GM12878 (cell line): ENCODE measurements at regions not wholly inside any gene's neighbourhood (a gene's known extent, or its start where the extent isn't known, plus 50 kb on each side); places are given as distances from the start of the nearest gene placed in this dataset.
"Not testable (repeated sequence)": the region's sequence is repeated elsewhere in the genome, so short reads cannot be mapped to it uniquely, and the experiment has no call there.

ENCODE experiments used
- CREM ChIP-seq: IDR thresholded peaks from 2 replicates; pipeline ENCODE4 v1.6.1; 2014; ENCODE audit warnings: antibody characterized with exemption, low read depth
- EGR1 ChIP-seq, 2 experiments: IDR thresholded peaks; 1 replicate in 1 of 2; 2 replicates in 1 of 2; pipeline ENCODE4 v1.6.1; 2011 to 2012; ENCODE audit warnings: low read depth in 2 of 2, low read length in 2 of 2, borderline replicate concordance in 1 of 2, mild to moderate bottlenecking in 1 of 2, moderate library complexity in 1 of 2
- FOXK2 ChIP-seq: fragments of 450-650 bp; IDR thresholded peaks from 2 replicates; pipeline ENCODE4 v1.6.1; 2017; ENCODE audit warnings: mild to moderate bottlenecking, moderate library complexity
- HDAC2 ChIP-seq: fragments of 200-600 bp; sonication (generic); IDR thresholded peaks from 2 replicates; pipeline ENCODE4 v1.6.1; 2017
- MTA3 ChIP-seq: IDR thresholded peaks from 2 replicates; pipeline ENCODE4 v1.6.1; 2012; ENCODE audit warnings: low read length, inconsistent platforms, borderline replicate concordance
- MXI1 ChIP-seq: fragments of 150-350 bp; IDR thresholded peaks from 2 replicates; pipeline ENCODE4 v1.6.1; 2011; ENCODE audit warnings: low read depth, mild to moderate bottlenecking, inconsistent platforms, low read length, improper control_type of control experiment
- POLR2AphosphoS5 ChIP-seq: IDR thresholded peaks from 2 replicates; pipeline ENCODE4 v1.6.1; 2011; ENCODE audit warnings: mild to moderate bottlenecking, low read length, inconsistent platforms
- RB1 ChIP-seq: fragments of 450-650 bp; formaldehyde crosslinking; IDR thresholded peaks from 2 replicates; pipeline ENCODE4 v1.6.1; 2017; ENCODE audit warnings: mild to moderate bottlenecking, borderline replicate concordance
- RFX5 ChIP-seq: IDR thresholded peaks from 2 replicates; pipeline ENCODE4 v1.6.1; 2011; ENCODE audit warnings: low read depth, low read length, improper control_type of control experiment
- SMARCA5 ChIP-seq: fragments of 450-650 bp; IDR thresholded peaks from 2 replicates; pipeline ENCODE4 v1.6.1; 2017; ENCODE audit warnings: mild to moderate bottlenecking
- ZBED1 ChIP-seq: IDR thresholded peaks from 2 replicates; pipeline ENCODE4 v1.6.1; 2016; ENCODE audit warnings: borderline replicate concordance
- TF ChIP-seq, protein P1 (sequence below), 3 experiments: IDR thresholded peaks in 2 of 3; conservative IDR thresholded peaks in 1 of 3; 2 replicates each; pipeline ENCODE4 v1.5.1; 2011; ENCODE audit warnings: low read depth in 3 of 3, low read length in 3 of 3, mild to moderate bottlenecking in 3 of 3, control low read depth in 2 of 3, moderate library complexity in 2 of 3, inconsistent platforms in 1 of 3, mixed read lengths in 1 of 3; ENCODE audit not compliant: control insufficient read depth in 2 of 3, insufficient read depth in 1 of 3; ENCODE audit errors: extremely low read depth in 1 of 3
- TF ChIP-seq, protein P2 (sequence below): IDR thresholded peaks from 2 replicates; pipeline ENCODE4 v1.6.1; 2011; ENCODE audit warnings: low read depth, mild to moderate bottlenecking, low read length, moderate library complexity, borderline replicate concordance; ENCODE audit errors: extremely low read depth

DNA sequence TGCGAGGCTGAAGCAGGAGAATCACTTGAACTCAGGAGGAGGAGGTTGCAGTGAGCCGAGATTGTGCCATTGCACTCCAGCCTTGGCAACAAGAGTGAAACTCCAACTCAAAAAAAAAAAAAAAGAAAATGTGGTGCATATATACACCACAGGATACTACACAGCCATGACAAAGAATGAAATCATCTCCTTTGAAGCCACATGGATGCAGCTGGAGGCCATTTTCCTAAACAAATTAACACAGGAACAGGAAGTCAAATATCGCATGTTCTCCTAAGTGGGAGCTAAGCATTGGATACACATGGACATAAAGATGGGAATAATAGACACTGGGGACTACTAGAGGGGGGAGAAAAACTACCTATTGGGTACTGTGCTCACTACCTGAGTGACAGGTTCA lies 226.9 kb downstream of the SOX2 start:
- not testable (repeated sequence) for TF ChIP-seq FOXK2; RFX5; ZBED1; MXI1; POLR2AphosphoS5; CREM; RB1; EGR1 (IDR thresholded peaks at IDR 0.05; ENCODE audit: borderline replicate concordance in 1 of 2, low read depth in 2 of 2, low read length in 2 of 2); MTA3; HDAC2; SMARCA5
- TF ChIP-seq, protein P1, sequence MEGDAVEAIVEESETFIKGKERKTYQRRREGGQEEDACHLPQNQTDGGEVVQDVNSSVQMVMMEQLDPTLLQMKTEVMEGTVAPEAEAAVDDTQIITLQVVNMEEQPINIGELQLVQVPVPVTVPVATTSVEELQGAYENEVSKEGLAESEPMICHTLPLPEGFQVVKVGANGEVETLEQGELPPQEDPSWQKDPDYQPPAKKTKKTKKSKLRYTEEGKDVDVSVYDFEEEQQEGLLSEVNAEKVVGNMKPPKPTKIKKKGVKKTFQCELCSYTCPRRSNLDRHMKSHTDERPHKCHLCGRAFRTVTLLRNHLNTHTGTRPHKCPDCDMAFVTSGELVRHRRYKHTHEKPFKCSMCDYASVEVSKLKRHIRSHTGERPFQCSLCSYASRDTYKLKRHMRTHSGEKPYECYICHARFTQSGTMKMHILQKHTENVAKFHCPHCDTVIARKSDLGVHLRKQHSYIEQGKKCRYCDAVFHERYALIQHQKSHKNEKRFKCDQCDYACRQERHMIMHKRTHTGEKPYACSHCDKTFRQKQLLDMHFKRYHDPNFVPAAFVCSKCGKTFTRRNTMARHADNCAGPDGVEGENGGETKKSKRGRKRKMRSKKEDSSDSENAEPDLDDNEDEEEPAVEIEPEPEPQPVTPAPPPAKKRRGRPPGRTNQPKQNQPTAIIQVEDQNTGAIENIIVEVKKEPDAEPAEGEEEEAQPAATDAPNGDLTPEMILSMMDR (IDR thresholded peaks at IDR 0.05 in 2 of 3, conservative IDR thresholded peaks at IDR 0.05 in 1 of 3; ENCODE audit: control insufficient read depth in 2 of 3, extremely low read depth in 1 of 3, insufficient read depth in 1 of 3, low read depth in 3 of 3, low read length in 3 of 3): not testable (repeated sequence)
- TF ChIP-seq, protein P2, sequence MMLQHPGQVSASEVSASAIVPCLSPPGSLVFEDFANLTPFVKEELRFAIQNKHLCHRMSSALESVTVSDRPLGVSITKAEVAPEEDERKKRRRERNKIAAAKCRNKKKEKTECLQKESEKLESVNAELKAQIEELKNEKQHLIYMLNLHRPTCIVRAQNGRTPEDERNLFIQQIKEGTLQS: not testable (repeated sequence)
